ENCODE measurements at regions not wholly inside any gene's neighbourhood (a gene's known extent, or its start where the extent isn't known, plus 50 kb on each side); places are given as distances from the start of the nearest gene placed in this dataset.

GRCh38 chr12:24436667-24437066 lies 487.2 kb upstream of the SOX5 start:
- TF ChIP-seq, protein P1, sequence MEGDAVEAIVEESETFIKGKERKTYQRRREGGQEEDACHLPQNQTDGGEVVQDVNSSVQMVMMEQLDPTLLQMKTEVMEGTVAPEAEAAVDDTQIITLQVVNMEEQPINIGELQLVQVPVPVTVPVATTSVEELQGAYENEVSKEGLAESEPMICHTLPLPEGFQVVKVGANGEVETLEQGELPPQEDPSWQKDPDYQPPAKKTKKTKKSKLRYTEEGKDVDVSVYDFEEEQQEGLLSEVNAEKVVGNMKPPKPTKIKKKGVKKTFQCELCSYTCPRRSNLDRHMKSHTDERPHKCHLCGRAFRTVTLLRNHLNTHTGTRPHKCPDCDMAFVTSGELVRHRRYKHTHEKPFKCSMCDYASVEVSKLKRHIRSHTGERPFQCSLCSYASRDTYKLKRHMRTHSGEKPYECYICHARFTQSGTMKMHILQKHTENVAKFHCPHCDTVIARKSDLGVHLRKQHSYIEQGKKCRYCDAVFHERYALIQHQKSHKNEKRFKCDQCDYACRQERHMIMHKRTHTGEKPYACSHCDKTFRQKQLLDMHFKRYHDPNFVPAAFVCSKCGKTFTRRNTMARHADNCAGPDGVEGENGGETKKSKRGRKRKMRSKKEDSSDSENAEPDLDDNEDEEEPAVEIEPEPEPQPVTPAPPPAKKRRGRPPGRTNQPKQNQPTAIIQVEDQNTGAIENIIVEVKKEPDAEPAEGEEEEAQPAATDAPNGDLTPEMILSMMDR (IDR thresholded peaks at IDR 0.05; ENCODE audit: insufficient read depth, low read length, poor library complexity, severe bottlenecking), result no peak
- TF ChIP-seq EZH2phosphoT487 (conservative IDR thresholded peaks at IDR 0.05; ENCODE audit: low read length), result no peak
